GF-D8 (cell line): ENCODE measurements at regions not wholly inside any gene's neighbourhood (a gene's known extent, or its start where the extent isn't known, plus 50 kb on each side); places are given as distances from the start of the nearest gene placed in this dataset.

Source experiments
- DNase-seq: peaks from one replicate; lab custom pipeline; 2025; lab: John Stamatoyannopoulos, UW

GRCh38 chr20:58111310-58112016 lies 117.0 kb downstream of the ANKRD60 start:
- no peak for DNase-seq

DNA sequence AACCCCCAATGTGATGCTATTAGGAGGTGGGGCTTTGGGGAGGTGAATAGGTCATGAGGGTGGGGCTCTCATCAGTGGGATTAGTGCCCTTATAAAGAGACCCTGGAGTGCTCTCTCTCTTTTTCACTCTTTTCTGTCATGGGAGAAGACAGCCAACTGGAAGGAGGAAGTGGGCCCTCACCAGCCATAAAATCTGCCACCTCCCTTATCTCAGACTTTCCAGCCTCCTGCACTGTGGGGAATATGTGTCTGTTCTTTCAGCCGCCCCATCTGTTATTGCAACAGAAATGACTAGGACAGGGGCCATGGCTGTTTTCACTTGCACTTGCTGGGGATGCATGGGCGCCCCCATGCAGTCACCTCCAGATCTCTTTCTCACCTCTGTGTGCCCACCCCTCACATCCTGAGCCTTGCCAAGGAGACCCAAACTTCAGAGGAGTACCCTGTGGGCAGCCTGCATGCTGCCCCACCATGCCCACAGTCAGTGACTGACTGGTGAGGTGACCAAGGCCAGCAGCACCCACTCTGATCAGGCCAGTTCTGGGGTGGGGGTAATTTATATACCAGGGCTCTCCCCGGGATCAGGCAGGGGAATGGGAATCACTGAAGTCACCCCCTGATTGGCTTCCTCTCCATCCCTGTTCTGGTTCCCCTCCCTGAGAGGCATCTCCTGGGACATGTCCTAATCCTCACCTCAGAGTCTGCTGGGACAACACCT lies 118.4 kb downstream of the ANKRD60 start:
- no peak for DNase-seq

GRCh38 chr20:58109126-58109880 lies 119.2 kb downstream of the ANKRD60 start:
- DNase-seq: no peak

DNA sequence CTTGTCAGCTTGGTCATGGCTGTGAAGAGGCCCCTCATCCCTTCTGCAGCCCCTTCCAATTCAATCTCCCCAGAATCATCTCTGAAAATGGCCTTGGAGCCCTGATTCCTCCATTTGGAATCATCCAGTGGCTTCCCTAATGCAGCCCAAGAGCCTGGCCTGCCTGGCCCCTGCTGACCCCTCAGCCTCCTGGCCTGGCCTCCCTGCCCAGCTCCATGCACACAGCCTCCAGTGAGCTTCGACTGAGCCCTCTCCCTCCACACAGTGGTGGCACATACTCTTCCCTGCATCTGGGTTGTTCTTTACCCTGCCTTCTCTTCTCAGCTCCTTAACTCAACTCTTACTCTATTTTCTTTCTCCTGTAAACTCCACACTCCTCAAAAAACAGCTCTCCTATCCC lies 120.9 kb downstream of the ANKRD60 start:
- DNase-seq: no peak

DNA sequence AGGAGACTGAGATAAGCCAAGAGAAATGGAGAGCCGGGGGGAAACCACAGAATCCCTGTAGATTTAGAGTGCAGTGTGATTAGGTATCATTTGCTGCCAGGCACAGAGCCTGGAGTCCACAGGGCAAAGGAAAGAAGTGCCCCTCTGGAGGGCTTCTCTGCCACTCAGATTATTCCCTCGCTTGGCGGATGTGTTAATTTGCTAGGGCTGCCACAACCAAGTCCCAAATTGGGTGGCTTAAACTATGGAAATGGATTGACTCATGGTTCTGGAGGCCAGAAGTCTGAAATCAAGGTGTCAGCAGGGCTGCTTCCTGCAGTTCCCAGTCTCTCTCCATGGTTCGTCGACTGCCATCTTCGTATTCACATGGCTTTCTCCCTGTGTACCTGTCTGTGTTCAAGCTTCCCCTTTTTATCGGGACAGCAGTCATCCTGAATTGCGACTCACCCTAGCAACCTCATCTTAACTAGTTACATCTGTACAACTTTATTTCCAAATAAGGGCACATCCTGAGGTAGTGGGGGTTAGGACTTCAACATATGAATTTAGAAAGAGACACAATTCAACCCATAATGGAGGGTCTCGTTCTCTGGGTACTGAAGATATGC lies 122.2 kb downstream of the ANKRD60 start:
- no peak for DNase-seq

DNA sequence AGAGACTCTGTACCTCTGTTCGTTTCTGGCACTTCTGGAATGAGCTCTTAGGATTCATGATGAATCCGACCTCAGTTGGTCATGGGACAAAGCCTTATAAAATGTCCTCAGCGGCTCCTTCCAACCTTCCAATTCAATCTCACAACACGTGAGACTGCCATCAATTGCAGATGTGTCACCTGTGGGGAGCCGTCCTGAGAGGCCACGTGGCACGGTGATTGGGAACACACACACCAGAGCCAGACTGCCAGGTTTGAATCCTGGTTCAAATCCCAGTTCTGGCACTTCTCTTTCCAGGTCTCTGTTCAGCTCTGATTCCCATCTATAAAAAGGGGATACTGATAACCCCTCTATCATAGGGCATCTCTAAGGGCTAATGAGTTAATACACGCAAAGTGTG lies 124.5 kb downstream of the ANKRD60 start:
- no peak for DNase-seq

- no peak for DNase-seq
These were observed 124.9 kb downstream of the ANKRD60 start for GRCh38 chr20:58103517-58103904.

DNA sequence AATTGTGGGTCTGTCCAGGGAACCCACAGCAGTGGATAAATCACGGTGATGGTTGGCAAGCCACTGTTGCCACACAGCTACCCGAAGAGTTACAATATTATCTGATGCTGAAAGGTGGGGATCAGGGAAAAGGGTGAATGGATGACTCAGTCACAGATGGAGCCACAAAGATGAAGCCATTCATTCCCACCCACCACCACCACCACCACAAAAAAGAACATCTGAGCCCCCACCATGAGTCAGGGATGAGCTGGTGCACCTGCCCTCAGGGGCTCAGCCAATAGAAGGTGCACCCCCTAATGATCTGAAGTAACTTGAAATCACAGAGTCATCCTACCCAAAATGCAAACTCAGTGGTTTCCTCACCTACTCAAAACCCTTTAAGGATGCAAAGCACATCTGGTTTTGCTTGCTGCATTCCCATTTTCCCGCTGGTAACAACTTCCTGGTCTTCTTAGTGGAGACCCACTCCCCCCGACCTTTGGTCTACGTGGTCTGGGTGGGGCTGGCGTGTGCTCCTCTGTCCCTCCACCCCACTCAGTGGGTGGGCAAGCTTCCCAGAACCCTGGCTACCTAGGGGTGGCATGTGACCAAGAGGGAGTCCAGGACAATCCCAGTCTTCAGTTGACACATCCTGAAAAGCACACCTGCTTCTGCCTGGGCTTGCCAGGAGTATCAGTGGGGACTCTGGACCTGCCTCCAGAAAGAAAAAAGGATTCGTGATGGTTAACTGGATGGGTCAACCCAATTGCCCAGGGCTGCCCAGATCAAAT lies 125.5 kb downstream of the ANKRD60 start:
- no peak for DNase-seq

DNA sequence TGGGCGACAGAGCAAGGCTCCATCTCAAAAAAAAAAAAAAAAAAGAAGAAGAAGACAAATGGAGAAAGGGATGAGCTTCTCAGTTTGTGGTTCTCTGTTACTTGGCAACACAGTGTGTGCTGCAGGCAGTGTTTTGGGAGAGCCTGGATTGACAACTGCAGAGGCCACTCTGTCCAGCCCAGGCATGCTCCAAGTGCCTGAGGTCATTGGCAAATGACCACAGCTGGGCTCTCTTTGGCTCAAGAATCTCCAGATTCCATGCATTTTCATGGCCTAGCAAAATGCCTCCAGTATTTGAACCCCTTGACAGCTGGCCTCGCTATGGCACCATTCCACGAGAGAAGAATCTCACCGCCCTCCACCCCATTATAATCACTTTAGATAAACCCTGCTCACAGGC lies 126.2 kb downstream of the ANKRD60 start:
- no peak for DNase-seq

- DNase-seq: no peak
These were observed 127.6 kb downstream of the ANKRD60 start for GRCh38 chr20:58100731-58101356.

DNA sequence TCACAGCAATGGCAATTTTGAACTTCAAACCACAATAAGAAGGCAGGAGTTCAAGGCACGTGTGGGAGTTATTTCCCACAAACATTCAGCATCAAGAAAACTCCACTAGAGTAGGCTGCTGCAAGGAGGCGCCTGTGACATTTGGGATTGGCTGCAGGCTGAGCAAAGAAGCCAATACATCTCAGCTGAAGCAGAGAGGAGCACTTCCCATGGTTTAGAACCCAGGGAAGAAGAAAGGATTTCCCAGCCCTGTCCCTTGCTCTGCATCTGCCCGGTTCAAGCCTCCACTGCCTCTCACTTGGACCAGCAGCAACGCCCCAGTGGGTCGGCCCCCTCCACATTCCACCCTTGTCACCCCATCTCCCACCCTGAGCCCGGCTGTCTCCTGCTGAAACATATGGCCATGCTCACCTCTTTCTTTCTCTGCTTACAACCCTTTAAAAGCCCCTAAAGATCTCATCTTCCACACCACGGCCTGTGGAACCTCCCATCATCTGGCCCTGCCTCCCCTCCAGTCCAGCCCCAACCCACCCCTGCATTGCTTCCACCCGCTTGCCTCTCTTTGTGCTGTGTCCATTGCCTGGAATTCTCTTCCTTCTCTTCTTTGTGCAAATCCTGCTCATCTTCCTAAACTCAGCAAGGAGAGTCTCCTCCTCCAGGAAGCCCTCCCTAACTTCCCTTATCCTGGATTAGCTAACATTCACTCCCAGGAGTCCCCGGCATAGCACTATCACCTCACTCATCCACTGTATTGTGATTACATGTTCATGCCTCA lies 128.3 kb downstream of the ANKRD60 start:
- no peak for DNase-seq

- no peak for DNase-seq
These were observed 129.0 kb downstream of the ANKRD60 start for GRCh38 chr20:58099291-58099935.

DNA sequence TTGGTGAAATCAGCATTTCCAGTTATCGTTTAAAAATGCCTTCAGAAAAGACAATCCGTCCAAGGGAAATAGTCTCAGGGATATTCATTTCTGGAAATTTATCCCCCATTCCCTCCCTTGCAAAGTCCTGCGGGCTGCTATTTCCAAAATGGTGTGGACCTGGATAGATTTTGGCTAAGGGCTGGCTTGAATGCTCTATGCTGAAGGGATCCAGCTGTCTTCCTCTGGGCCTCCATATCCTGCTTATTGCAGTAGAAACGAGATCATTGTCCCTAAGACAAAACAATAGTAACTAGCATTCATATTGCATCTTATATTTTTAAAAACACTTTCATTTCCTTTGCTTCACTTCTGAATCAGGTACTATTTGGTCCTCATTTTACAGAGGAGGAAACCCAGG lies 129.9 kb downstream of the ANKRD60 start:
- DNase-seq: no peak

DNA sequence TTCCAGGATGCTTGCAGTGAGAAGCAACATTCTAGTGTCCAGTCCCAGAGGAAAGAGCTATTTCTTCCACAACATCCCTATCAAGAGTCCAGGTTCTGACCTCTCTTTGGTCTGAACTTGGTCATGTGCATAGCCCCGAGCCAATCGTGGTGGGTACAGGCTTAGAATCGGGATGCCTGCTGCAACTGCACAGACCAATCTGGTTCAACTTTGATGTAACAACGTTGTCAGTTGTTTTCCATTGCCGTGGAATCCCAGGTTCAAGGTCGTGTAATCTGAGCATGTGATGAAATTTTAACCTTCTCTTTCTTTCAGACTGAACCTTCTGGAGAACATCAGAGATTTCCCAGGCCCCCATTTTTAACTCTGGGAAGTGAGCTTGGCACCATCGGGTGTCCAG lies 130.5 kb downstream of the ANKRD60 start:
- no peak for DNase-seq

GRCh38 chr20:58097429-58097828 lies 131.0 kb downstream of the ANKRD60 start:
- no peak for DNase-seq

- no peak for DNase-seq
These were observed 131.5 kb downstream of the ANKRD60 start for GRCh38 chr20:58096880-58097423.

GRCh38 chr20:58094698-58095097 lies 133.8 kb downstream of the ANKRD60 start:
- no peak for DNase-seq

DNA sequence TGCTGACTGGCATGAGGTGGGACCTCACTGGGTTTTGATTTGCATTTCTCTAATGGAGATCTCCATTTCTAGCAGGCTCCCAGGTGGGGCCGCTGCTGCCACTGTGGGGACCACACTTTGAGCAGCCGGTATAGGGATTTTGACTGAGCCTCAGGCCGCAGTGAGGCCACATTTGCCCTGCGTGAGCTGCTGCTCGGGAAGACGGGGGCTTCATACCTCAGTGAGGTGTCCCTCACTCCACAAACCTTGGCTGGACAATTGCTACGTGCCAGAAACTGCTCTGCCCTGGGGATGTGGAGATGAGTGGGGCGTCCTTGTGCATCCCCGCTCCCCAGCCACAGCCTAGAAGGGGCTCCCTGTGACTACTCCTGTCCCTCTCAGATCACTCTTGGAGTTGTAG lies 134.3 kb downstream of the ANKRD60 start:
- no peak for DNase-seq

DNA sequence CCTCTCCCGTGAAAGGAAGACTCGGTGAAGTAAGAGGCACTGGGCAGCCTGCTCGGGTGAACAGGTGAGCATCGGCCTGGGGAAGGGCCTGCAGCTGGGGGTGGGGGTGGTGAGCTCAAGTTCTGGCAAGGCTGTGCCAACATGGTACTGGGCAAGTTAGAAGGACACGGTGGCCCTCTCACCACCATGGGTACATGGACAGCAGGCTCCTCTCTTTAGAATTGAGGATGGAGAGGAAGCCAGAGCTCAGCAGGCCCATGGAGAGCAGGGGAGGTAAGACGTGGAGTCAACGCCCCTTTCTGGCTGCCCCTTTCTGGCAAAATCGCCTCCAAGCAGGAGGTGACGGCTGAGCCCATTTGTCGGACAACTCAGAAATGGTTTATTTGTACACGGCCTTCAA lies 135.6 kb downstream of the ANKRD60 start:
- no peak for DNase-seq

GRCh38 chr20:58092353-58092752 lies 136.1 kb downstream of the ANKRD60 start:
- no peak for DNase-seq
